ENCODE measurements at regions not wholly inside any gene's neighbourhood (a gene's known extent, or its start where the extent isn't known, plus 50 kb on each side); places are given as distances from the start of the nearest gene placed in this dataset.

- TF ChIP-seq ZFX (IDR thresholded peaks at IDR 0.05) (no peak), CTCF (conservative IDR thresholded peaks at IDR 0.05) (no peak)
- H3K27ac ChIP-seq: no peak overlapping the region
These were observed 91.7 kb downstream of the NAV1 start for GRCh38 chr1:201630582-201630981.

GRCh38 chr1:201631037-201631436 lies 92.1 kb downstream of the NAV1 start:
- TF ChIP-seq CTCF (conservative IDR thresholded peaks at IDR 0.05): no peak
- TF ChIP-seq ZFX (IDR thresholded peaks at IDR 0.05): no peak
- no peak overlapping the region for H3K27ac ChIP-seq

GRCh38 chr1:201632364-201632952 lies 93.5 kb downstream of the NAV1 start:
- no peak for TF ChIP-seq CTCF (conservative IDR thresholded peaks at IDR 0.05)
- TF ChIP-seq ZFX (IDR thresholded peaks at IDR 0.05): no peak
- no peak overlapping the region for H3K27ac ChIP-seq

- no peak overlapping the region for H3K27ac ChIP-seq
These were observed 94.4 kb downstream of the NAV1 start for GRCh38 chr1:201633297-201633696.

GRCh38 chr1:201633811-201634210 lies 94.9 kb downstream of the NAV1 start:
- H3K27ac ChIP-seq: no peak overlapping the region
- no peak for TF ChIP-seq CTCF (conservative IDR thresholded peaks at IDR 0.05)
- TF ChIP-seq ZFX (IDR thresholded peaks at IDR 0.05): no peak

More at GRCh38 chr1:201633297-201633696, 94.4 kb downstream of the NAV1 start:
- TF ChIP-seq CTCF (conservative IDR thresholded peaks at IDR 0.05) (no peak), ZFX (IDR thresholded peaks at IDR 0.05) (no peak)

- no peak overlapping the region for H3K27ac ChIP-seq
- TF ChIP-seq CTCF (conservative IDR thresholded peaks at IDR 0.05) (no peak), ZFX (IDR thresholded peaks at IDR 0.05) (no peak)
These were observed 95.3 kb downstream of the NAV1 start for GRCh38 chr1:201634261-201634660.

GRCh38 chr1:201636097-201636496 lies 97.2 kb downstream of the NAV1 start:
- H3K27ac ChIP-seq: no peak overlapping the region
- no peak for TF ChIP-seq CTCF (conservative IDR thresholded peaks at IDR 0.05)
- no peak for TF ChIP-seq ZFX (IDR thresholded peaks at IDR 0.05)

Measured in C4-2B (cell line).